GM12878 (cell line): ENCODE measurements at regions not wholly inside any gene's neighbourhood (a gene's known extent, or its start where the extent isn't known, plus 50 kb on each side); places are given as distances from the start of the nearest gene placed in this dataset.

Experiments
- EZH2 ChIP-seq: IDR thresholded peaks from 2 replicates; pipeline ENCODE4 v1.6.1; 2012; ENCODE audit warnings: low read depth, mild to moderate bottlenecking, control low read depth, inconsistent platforms, low read length, borderline replicate concordance; ENCODE audit not compliant: control insufficient read depth
- HSF1 ChIP-seq: fragments of 150-350 bp; IDR thresholded peaks from 2 replicates; pipeline ENCODE4 v1.6.1; 2014; ENCODE audit warnings: mild to moderate bottlenecking, low read depth, low read length
- JUNB ChIP-seq: IDR thresholded peaks from 2 replicates; pipeline ENCODE4 v1.6.1; 2016; ENCODE audit warnings: antibody characterized with exemption, mild to moderate bottlenecking
- ZSCAN29 ChIP-seq: fragments of 450-650 bp; IDR thresholded peaks from 2 replicates; pipeline ENCODE4 v1.6.1; 2017; ENCODE audit warnings: mild to moderate bottlenecking, moderate library complexity
- TF ChIP-seq, protein P1 (sequence below): IDR thresholded peaks from 2 replicates; pipeline ENCODE4 v1.6.1; 2012; ENCODE audit warnings: improper control_type of control experiment, low read depth, low read length; ENCODE audit not compliant: insufficient replicate concordance

GRCh38 chr12:124194264-124194892, 100.5 kb upstream of the RFLNA start (continued):
- no peak for TF ChIP-seq HSF1
- TF ChIP-seq ZSCAN29, result no peak
- TF ChIP-seq, protein P1, sequence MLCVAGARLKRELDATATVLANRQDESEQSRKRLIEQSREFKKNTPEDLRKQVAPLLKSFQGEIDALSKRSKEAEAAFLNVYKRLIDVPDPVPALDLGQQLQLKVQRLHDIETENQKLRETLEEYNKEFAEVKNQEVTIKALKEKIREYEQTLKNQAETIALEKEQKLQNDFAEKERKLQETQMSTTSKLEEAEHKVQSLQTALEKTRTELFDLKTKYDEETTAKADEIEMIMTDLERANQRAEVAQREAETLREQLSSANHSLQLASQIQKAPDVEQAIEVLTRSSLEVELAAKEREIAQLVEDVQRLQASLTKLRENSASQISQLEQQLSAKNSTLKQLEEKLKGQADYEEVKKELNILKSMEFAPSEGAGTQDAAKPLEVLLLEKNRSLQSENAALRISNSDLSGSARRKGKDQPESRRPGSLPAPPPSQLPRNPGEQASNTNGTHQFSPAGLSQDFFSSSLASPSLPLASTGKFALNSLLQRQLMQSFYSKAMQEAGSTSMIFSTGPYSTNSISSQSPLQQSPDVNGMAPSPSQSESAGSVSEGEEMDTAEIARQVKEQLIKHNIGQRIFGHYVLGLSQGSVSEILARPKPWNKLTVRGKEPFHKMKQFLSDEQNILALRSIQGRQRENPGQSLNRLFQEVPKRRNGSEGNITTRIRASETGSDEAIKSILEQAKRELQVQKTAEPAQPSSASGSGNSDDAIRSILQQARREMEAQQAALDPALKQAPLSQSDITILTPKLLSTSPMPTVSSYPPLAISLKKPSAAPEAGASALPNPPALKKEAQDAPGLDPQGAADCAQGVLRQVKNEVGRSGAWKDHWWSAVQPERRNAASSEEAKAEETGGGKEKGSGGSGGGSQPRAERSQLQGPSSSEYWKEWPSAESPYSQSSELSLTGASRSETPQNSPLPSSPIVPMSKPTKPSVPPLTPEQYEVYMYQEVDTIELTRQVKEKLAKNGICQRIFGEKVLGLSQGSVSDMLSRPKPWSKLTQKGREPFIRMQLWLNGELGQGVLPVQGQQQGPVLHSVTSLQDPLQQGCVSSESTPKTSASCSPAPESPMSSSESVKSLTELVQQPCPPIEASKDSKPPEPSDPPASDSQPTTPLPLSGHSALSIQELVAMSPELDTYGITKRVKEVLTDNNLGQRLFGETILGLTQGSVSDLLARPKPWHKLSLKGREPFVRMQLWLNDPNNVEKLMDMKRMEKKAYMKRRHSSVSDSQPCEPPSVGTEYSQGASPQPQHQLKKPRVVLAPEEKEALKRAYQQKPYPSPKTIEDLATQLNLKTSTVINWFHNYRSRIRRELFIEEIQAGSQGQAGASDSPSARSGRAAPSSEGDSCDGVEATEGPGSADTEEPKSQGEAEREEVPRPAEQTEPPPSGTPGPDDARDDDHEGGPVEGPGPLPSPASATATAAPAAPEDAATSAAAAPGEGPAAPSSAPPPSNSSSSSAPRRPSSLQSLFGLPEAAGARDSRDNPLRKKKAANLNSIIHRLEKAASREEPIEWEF, result no peak
- TF ChIP-seq EZH2, result no peak
- no peak for TF ChIP-seq JUNB
